GM23338 (cell line): ENCODE measurements at regions not wholly inside any gene's neighbourhood (a gene's known extent, or its start where the extent isn't known, plus 50 kb on each side); places are given as distances from the start of the nearest gene placed in this dataset.

ENCODE experiments used
- EZH2 ChIP-seq: fragments of 200-600 bp; sonication (generic); IDR thresholded peaks from one replicate; pipeline ENCODE4 v1.8.0; 2017; ENCODE audit warnings: antibody characterized with exemption, mild to moderate bottlenecking, low read depth; ENCODE audit not compliant: unreplicated experiment
- EZH2phosphoT487 ChIP-seq: fragments of 200-600 bp; sonication (generic); IDR thresholded peaks from one replicate; pipeline ENCODE4 v1.8.1; 2018; ENCODE audit warnings: antibody characterized with exemption; ENCODE audit not compliant: unreplicated experiment
- NANOG ChIP-seq: IDR thresholded peaks from 2 replicates; pipeline ENCODE4 v1.6.1; 2016; ENCODE audit warnings: antibody characterized with exemption, borderline replicate concordance
- POLR2AphosphoS5 ChIP-seq: IDR thresholded peaks from 2 replicates; pipeline ENCODE4 v1.6.1; 2016; ENCODE audit warnings: antibody characterized with exemption, low read depth
- TF ChIP-seq, protein P1 (sequence below), 2 experiments: fragments of 200-600 bp in 1 of 2; sonication (generic) in 1 of 2; conservative IDR thresholded peaks; 2 replicates each; pipeline versions ENCODE4 v1.5.1 to v1.6.1; 2016 to 2017; ENCODE audit warnings: antibody characterized with exemption in 2 of 2, low read depth in 2 of 2, mild to moderate bottlenecking in 2 of 2, moderate library complexity in 1 of 2
- TF ChIP-seq, protein P2 (sequence below): IDR thresholded peaks from one replicate; pipeline ENCODE4 v1.6.1; 2018; ENCODE audit warnings: antibody characterized with exemption; ENCODE audit not compliant: unreplicated experiment

DNA sequence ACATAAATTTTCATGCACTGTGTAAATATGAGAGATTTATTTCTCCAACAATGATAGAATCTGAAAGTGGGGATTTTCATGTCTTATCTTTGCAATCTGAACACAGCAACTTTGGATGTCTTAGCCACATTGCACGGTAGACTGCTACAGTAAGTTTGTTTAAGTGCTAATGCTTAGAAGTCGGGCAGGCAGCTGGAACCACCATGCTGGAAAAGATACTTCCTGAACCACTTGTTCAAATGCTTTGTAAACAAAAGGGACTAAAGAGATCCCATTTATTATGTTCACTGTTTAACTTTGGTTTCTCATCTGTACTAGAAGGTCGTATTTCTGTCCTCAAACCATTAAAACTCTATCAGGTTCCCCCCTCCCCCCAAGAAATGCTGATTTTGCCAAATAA, 555.9 kb upstream of the DIPK2B start:
- TF ChIP-seq, protein P1, sequence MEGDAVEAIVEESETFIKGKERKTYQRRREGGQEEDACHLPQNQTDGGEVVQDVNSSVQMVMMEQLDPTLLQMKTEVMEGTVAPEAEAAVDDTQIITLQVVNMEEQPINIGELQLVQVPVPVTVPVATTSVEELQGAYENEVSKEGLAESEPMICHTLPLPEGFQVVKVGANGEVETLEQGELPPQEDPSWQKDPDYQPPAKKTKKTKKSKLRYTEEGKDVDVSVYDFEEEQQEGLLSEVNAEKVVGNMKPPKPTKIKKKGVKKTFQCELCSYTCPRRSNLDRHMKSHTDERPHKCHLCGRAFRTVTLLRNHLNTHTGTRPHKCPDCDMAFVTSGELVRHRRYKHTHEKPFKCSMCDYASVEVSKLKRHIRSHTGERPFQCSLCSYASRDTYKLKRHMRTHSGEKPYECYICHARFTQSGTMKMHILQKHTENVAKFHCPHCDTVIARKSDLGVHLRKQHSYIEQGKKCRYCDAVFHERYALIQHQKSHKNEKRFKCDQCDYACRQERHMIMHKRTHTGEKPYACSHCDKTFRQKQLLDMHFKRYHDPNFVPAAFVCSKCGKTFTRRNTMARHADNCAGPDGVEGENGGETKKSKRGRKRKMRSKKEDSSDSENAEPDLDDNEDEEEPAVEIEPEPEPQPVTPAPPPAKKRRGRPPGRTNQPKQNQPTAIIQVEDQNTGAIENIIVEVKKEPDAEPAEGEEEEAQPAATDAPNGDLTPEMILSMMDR (conservative IDR thresholded peaks at IDR 0.05; ENCODE audit: low read depth in 2 of 2): no peak
- no peak for TF ChIP-seq NANOG
- TF ChIP-seq POLR2AphosphoS5: no peak
- TF ChIP-seq EZH2phosphoT487: no peak
- no peak for TF ChIP-seq EZH2
- TF ChIP-seq, protein P2, sequence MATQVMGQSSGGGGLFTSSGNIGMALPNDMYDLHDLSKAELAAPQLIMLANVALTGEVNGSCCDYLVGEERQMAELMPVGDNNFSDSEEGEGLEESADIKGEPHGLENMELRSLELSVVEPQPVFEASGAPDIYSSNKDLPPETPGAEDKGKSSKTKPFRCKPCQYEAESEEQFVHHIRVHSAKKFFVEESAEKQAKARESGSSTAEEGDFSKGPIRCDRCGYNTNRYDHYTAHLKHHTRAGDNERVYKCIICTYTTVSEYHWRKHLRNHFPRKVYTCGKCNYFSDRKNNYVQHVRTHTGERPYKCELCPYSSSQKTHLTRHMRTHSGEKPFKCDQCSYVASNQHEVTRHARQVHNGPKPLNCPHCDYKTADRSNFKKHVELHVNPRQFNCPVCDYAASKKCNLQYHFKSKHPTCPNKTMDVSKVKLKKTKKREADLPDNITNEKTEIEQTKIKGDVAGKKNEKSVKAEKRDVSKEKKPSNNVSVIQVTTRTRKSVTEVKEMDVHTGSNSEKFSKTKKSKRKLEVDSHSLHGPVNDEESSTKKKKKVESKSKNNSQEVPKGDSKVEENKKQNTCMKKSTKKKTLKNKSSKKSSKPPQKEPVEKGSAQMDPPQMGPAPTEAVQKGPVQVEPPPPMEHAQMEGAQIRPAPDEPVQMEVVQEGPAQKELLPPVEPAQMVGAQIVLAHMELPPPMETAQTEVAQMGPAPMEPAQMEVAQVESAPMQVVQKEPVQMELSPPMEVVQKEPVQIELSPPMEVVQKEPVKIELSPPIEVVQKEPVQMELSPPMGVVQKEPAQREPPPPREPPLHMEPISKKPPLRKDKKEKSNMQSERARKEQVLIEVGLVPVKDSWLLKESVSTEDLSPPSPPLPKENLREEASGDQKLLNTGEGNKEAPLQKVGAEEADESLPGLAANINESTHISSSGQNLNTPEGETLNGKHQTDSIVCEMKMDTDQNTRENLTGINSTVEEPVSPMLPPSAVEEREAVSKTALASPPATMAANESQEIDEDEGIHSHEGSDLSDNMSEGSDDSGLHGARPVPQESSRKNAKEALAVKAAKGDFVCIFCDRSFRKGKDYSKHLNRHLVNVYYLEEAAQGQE: no peak
